ENCODE measurements at regions not wholly inside any gene's neighbourhood (a gene's known extent, or its start where the extent isn't known, plus 50 kb on each side); places are given as distances from the start of the nearest gene placed in this dataset.
"Not testable (repeated sequence)": the region's sequence is repeated elsewhere in the genome, so short reads cannot be mapped to it uniquely, and the experiment has no call there.

DNA sequence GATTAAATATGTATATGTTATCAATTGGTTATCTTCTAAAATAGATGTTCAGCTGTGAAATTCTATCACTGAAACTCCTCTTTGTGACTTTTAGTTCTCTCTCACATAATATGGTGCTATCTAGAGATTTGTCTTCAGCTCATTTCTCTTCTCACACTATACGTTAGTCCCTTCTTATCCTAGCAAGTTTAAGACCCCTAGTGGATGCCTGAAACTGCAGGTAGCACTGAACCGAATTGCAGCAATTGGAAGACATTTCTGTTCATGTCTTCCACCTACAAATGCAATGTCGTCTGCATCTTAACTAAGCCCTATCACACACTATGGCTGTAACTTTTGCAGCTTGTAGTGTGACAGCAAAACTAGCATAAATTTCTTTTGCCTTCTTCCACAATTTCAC, 442.7 kb upstream of the POM121L12 start:
- no peak for DNase-seq (ENCODE audit: low read depth)

DNA sequence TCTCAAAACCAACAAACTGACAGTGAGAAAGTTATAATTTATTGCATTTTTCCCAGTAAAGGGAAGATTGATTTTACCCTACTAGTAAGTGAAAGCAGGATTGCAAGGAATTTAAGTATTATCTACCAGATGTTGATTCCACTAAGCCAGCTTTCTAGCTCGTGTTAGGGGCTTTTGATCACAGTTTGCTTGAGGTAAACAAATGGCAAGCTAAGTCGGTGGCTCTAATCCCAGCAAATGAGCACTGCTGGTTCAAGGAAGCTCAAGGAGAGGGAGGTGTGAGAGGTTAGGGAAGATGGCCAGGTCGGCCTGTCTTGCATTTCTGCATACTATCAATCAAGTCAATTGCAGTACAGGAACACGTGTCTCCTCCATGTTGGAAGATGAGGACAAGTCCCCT, 448.7 kb upstream of the POM121L12 start:
- DNase-seq (ENCODE audit: low read depth), result no peak

DNA sequence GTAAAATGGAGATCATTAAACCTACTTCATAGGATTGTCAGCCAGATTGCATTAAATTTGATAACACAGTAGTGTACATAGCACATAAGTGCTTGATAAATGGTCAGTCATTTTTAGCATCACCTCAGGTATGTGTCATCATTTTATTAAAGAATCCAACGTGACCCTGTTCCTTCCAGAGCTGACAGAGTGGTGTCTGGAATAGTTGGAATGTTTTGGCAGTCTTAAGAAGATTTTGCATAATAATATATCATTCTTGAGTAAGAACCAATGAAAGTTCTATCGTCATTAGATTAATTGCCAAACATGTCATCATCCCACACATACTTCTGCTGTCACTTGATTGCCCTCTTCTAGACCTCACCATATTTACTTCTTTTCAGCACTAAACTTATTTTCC, 451.4 kb upstream of the POM121L12 start:
- DNase-seq (ENCODE audit: low read depth), result no peak

DNA sequence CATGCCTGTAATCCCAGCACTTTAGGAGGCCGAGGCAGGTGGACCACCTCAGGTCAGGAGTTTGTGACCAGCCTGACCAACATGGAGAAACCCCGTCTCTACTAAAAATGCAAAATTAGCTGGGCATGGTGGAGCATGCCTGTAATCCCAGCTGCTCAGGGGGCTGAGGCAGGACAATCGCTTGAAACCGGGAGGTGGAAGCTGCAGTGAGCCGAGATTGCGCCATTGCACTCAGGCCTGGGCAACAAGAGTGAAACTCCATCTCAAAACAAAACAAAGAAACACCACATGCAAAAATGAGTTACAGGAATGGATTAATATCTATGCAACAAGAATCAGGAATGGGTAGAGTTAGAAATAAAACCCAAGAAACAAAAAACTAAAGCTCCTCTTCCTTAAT, 462.3 kb upstream of the POM121L12 start:
- DNase-seq (ENCODE audit: low read depth), result not testable (repeated sequence)

DNA sequence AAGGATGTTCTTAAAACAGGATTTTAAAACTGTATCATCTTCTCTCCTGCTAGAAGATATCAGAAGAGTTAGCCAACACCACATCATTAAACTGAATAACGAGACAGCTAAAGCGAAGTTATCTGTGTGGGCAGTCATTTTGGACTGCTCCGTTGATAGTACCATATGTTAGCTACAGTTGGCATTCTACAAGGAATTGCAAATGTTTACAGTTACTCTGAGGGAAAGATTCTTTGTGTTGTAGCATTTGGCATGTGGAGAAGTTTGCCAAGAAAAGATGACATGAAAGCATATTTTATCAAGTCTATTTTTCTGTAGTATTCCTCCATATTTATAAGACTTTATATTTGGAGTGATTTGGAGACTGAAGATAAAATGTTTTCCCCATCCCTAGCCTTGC, 464.4 kb upstream of the POM121L12 start:
- DNase-seq (ENCODE audit: low read depth), result no peak

DNA sequence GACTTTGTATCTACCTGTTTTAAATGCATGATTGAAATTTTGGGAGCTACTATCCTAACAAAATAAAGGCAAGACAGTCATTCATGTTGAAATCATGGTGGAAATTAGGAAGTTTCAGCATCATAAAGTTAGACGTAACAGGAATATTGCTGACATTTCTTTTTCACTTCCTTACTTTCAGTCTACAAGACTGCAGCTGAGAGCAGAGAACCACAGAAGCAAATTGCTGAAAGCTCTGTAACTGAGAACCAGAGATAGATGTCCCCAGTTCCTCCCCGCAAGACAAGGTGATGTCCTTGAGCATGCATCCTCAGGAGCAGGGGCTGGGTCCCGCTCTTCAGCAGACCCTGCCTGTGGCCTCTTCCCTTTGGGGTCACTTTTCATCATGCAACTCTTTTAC, 466.3 kb upstream of the POM121L12 start:
- no peak for DNase-seq (ENCODE audit: low read depth)

DNA sequence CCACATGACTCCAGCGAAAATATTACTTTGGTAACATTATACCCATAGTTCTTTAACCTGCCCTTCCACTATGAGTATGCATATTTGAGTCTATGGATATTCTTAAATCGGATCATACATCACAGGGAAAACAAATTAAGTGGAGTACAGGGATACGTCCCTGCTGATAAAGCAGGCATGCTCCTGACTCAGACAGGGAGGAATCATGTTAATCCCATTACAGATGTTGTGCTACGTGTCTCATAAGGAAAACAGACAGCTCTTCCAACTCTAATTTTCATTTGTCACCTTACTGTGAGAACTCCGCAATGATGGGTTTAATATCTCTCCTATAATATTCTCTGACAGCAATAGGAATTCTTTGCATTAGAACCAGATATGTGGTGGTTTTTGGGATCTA, 469.5 kb upstream of the POM121L12 start:
- DNase-seq (ENCODE audit: low read depth), result no peak

DNA sequence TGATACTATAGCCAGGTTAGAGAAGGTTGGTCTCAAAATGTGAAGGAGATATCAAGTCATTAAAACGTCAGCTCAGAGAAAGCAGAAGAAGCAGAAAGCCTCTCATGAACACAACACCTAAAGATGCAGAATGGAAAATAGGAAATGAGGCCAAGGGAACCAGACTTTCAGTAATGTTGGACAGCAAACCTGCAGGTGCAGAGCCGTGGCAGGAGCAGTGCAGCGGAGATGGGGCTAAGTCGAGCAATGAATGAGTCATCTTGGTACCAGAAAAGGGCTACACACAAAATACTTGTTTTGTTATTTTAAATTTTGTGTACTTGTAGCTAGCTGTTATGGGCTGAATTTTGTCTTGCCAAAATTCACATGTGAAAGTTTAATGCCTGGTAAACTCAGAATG, 479.6 kb upstream of the POM121L12 start:
- DNase-seq (ENCODE audit: low read depth), result no peak

DNA sequence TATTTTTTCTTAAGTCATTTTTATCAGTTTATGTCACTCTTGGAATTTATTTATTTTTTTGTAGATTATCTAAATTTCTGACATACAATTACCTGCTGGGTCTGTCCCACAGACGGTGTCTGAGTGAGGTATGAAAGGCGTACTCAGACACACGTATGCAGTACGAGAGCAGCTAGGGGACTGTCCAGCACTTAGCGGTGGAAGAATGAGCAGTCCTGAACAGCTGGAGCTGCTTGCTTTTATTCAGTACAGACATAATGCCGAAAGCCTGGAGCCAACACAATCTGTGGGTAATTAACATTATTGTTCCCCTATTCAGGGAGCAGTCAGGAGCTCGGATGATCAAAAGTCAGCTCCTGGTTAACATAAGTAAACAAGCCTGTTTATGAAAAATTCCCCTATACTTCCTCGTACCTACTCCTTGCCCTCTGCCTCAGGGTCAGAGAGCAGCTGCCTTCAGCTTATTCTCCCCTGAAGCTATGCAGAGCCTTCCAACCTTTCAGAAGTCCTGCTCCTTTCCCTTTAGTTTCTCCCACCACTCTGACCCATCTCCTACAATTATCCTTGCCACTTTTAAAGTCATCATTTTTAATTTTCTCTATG, 488.0 kb upstream of the POM121L12 start:
- DNase-seq (ENCODE audit: low read depth), result peak; percentile 10

DNA sequence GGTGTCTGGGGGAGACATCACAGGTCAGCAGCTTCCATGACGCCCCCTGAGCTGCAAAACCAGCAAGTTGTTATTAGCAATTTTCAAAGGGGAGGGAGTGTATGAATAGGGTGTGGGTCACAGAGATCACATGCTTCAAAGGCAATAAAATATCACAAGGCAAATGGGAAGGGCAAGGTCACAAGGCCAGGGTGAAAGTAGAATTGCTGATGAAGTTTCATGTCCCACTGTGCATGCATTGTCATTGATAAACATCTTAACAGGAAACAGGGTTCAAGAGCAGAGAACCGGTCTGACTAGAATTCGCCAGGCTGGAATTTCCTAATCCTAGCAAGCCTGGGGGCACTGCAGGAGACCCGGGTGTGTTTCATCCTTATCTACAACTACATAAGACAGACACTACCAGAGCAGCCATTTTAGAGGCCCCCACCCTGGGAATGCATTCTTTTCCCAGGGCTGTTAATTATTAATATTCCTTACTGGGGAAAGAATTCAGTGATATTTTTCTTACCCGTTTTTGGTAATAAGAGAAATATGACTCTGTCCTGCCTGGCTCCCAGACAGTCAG, 494.2 kb upstream of the POM121L12 start:
- DNase-seq (ENCODE audit: low read depth), result not testable (repeated sequence)

DNA sequence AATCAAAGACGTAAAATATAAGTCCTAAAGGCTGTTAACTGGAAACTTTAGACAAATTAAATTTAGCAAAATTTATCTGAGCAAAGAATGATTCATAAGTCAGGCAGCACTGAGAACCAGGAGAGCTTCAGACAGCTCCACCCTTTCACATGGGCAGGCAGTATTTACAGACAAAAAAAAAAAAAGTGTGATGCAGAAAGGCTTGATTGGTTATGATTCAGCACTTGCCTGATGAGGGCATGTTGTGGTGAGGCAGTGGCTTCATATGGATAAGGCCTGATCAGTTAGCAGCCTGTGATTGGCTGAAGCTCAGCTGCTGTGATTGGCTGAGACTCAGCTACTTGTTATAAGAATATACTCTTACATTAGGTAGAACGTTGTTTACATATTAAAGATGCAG, 495.4 kb upstream of the POM121L12 start:
- peak; percentile 19 for DNase-seq (ENCODE audit: low read depth)

DNA sequence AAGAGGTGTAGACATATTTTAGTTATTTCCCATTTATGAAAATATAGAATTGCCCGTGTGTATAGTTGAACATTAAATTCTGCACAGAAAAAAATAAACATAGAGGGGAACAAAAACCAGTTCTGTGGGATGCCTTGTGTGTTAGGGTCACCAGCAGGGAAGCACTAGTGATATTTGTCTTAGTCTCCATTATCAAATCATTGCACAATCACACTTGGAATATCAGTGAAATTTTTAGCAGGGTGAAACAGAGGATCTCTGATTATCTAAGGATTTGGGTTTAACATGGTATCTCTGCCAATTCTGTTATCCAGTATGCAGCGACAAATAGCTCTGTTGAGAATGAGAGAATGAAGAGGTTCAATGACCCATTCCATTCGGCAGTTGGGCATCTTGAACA, 496.0 kb upstream of the POM121L12 start:
- no peak for DNase-seq (ENCODE audit: low read depth)

DNA sequence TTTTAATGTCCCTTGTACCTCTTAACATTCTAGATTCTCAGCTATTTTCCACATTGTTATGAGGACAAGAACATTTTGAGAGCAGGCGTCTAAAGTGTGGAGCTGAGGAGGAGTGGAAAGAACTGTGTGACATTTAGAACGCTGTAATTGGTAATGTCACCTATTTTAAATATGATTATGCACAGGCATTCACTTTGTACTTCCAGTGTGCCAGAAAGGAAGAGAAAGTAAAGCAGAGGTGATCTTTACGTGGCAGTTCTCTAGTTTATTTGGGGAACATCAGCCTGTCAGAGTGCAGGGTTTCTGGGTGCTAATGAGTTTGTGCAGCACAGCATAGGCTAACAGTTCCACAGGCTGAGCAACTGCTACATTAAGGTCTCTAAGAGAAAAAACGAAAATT, 498.4 kb upstream of the POM121L12 start:
- no peak for DNase-seq (ENCODE audit: low read depth)

DNA sequence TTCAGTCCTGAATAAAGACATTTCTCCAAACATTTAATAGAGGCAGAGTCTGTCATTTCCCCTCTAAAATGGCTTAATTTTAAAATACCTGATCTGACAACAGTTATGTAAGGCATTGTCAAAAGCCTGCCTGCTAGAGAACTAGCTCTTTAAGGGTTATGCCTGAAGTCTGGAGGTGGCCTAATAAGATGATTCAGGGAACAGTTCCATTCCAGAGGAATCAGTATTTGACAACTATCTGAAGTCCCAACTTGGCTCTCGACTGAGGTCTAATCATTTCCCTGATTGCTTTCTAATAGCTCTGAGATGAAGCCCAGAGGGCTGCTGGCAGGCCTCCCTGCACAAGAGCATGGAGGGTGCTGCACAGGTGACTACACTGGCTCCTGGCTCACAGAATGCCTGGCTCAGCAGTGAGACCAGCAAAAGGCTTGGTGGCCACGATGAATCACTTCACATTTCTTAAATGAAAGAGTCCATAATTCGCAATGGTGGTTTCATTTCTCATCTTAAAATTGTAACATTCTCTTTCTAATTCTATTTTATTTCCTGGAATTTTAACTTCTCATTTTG, 509.6 kb upstream of the POM121L12 start:
- DNase-seq (ENCODE audit: low read depth), result peak; percentile 1

DNA sequence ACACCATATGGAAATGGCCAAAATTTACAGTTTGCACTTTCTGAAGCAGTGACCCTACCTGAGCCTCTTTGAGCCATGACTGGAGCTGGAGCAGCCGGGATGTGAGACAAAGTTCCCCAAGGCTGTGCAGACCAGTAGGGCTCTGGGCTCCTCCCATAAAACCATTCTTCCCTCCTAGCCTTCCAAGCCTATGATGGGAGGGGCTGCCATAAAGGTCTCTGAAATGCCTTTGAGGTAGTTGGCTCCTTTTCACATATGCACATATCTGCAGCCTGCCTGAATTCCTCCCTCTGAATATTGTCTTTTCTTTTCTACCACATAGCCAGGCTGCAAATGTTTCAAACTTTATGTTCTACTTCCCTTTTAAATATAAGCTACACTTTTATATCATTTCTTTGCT, 516.6 kb upstream of the POM121L12 start:
- DNase-seq (ENCODE audit: low read depth), result no peak

DNA sequence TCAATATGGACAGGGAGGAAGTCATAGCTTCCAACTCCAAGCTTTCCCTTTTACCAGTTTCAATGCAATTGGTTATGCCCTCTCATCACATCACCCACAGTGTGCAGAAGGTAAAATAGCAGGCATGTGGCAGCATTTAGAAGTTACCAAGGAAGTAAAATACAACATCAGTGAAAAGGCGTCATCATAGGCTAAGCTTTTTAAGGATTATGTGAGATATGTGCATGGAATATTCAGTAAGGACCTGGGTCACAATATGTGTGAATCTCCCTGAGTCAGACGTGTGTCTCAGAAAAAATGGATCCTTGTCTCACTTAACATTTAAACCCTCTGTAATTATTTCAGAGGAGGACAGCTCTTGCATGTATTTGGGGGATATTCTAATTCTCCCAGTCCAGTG, 522.8 kb upstream of the POM121L12 start:
- no peak for DNase-seq (ENCODE audit: low read depth)

DNA sequence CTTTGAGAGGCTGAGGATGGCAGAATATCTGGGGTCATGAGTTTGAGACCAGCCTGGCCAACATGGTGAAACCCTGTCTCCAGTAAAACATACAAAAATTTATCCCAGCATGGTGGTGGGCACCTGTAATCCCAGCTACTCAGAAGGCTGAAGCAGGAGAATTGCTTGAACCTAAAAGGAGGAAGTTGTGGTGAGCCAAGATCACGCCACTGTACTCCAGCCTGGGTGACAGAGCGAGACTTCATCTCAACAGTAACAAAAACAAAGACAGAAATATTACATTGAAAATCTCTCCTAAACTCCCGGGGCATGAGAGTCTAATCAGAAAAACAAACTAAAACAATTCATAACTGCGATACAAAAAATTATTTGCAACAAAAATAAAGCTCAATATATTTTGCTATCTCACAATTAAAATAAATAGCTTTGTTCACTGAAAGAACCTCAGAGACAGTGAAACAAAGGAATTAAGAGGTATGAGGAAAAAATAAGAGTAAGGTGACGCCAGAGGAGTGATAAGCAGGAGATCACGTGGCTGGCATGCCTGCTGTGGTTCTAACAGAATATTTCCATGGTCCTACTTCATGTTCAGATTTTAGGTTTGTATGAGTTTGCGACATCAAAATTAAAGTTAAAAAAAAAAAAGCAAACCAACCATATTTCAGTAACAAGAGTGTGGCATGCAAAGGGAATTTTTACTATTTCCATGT, 527.7 kb upstream of the POM121L12 start:
- DNase-seq (ENCODE audit: low read depth), result no peak

DNA sequence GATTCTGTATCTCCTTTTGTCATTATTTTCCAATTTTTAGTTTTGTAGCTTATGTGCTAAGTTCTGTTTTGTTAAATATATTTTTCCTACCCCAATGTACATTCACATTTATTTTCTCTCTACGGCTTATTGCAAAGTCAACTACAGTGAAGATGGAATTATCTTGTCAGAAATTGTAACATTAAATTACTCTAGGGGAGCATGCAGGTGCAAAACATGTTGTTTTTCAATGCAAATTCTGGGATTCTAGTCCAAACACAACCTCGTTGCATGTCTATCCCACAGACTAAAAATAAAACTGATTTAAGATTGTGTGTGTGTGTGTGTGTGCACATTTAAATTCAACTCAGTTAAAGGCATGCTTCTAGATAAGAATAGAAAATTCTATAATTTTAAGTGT, 529.1 kb upstream of the POM121L12 start:
- no peak for DNase-seq (ENCODE audit: low read depth)

DNA sequence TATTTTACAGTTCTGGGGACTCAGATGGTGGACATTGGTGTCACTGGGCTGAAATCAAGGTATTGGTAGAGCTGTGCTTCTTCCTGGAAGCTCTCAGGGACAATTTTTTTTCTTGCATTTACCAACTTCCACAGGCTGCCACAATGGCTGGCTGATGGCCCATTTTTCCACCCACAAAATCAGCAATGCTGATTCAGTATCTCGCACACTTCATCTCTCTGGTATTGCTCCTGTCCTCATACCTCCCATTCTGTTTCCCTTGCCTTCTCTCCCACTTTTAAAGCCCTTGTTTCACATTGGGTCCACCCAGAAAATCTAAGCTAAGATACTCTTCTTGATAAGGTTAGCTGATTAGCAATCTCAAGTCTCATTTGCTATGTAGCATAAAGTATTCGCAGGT, 530.9 kb upstream of the POM121L12 start:
- no peak for DNase-seq (ENCODE audit: low read depth)

DNA sequence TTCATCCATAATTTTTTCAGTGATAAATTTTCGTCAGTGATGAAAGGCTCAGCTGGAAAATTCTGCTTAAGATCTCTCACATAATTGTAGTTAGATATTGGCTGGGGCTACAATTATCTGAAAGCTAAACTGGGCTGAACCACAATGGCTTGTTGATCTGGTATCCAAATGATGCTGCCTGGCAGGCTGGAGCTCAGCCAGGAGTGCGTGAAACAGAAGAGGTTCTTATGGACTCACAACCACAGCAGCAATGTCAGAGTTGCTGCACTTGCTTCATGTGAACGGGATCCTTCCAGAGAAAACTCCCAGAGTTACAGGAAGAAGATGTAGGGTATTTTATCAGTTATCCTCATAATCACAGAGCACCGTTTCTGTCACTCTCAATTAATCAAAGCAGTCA, 533.2 kb upstream of the POM121L12 start:
- no peak for DNase-seq (ENCODE audit: low read depth)

DNA sequence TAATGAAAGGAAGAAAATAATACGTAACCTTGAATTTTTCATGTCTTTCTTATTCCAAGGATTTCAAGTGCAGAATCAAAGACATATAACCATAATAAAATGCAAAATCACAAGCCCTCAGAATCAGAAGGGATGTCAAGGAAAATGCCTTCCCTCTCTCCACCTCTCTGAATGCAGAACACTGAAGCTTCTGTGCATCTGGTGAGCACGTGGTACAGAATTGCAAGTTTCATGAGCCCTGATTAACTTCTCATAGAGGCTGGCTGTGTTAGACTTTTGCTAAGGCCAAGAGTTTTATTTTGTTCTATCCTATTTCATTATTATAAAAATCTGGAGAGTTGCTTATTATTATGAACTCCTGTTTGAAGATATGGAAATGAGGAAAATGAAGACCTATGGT, 533.7 kb upstream of the POM121L12 start:
- DNase-seq (ENCODE audit: low read depth), result no peak

DNA sequence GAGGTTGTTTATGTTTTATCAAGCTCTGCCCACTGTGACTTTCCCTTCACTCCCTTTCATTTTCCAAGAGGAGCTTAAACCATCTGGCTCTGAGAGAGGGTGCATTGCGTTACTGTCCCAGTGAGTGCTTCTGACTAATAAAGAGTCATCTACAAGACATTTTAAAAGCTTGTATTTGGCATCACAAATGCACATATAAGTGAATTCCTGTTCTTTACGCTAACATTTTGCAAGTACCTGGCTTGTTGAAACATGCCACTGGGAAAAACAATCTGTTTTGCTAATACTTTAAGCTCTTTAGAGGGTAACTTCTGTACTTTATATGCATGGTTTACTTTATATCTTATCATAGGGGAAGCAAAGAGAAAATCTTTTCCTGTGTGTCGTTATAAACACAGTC, 534.6 kb upstream of the POM121L12 start:
- DNase-seq (ENCODE audit: low read depth), result no peak

DNA sequence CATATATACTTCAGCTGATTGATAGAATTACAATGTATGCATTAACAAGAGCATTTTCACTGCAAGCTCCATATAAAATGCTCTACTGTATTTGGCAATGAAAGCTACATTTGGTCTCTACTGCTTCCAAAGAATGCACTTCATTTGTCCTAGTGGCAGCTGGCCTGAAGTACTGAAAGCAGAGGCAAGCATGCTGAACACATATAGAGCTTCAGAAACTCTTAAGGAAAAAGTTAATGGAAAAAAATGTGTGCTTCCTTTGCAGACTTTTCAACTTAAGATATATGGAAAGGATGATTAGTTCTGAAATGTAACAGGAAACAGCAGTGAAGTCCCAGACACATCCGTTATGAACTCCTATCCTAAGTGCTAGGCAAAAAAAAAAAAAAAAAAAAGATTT, 537.1 kb upstream of the POM121L12 start:
- no peak for DNase-seq (ENCODE audit: low read depth)

All from renal cortical epithelial cell (primary cell).